ENCODE measurements at regions not wholly inside any gene's neighbourhood (a gene's known extent, or its start where the extent isn't known, plus 50 kb on each side); places are given as distances from the start of the nearest gene placed in this dataset.
"Not testable (repeated sequence)": the region's sequence is repeated elsewhere in the genome, so short reads cannot be mapped to it uniquely, and the experiment has no call there.

DNA sequence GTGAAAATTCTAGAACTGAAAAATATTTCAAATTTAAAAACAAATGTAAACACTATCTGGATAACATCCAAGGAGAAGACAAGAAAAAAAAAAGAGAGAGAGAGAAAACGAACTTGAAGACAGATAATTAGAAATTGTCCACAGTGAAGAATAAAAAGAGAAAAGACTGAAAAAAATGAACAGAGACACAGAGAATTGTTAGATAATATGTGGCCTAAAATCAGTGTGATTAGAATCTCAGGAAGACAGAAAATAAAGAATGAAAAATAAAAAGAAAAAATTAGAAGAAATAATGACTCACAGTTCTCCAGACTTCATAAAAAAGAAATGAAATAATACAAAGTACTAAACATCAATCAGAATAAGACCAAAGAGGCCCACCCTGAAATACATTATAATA is 1209.3 kb downstream of the FSCB start:
- H3K27me3 Mint-ChIP-seq = no peaks in the 10 kb centered on the region
- no peaks in the 10 kb centered on the region for H3K4me1 Mint-ChIP-seq (ENCODE audit: low read depth)
- no peaks in the 10 kb centered on the region for H3K9me3 Mint-ChIP-seq (ENCODE audit: low read depth)
- TF ChIP-seq CTCF (IDR thresholded peaks at IDR 0.05; ENCODE audit: unreplicated experiment) = no peak
- H3K36me3 Mint-ChIP-seq (ENCODE audit: insufficient read depth) = no peaks in the 10 kb centered on the region
- H3K27ac Mint-ChIP-seq = no peak overlapping the region
- DNase-seq (ENCODE audit: low spot score, unreplicated experiment) = no peak
- H3K4me3 Mint-ChIP-seq (ENCODE audit: low read depth) = no peak overlapping the region

GRCh38 chr14:43296061-43296460 is 1211.0 kb downstream of the FSCB start:
- not testable (repeated sequence) for H3K27me3 Mint-ChIP-seq; H3K4me3 Mint-ChIP-seq (ENCODE audit: low read depth); DNase-seq (ENCODE audit: low spot score, unreplicated experiment); H3K27ac Mint-ChIP-seq; H3K4me1 Mint-ChIP-seq (ENCODE audit: low read depth); H3K36me3 Mint-ChIP-seq (ENCODE audit: insufficient read depth); H3K9me3 Mint-ChIP-seq (ENCODE audit: low read depth)

DNA sequence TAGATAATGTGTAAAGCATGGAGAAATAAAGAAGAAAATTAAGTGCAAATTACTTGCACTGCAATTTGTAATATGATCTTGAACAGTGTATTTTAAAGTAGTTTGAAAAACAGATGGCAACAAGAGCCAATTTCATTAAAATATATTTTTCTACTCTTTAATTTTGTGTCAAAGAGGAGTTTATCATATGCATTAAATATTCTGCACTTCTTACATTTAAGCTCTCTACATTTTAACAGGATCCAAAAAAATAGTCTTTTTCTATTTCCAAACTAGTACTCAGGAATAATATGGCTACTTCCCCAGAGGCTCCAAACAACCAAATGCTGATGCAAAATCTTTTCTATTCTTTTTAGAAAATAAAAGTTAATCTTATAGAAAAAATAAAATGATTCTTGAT is 1221.5 kb downstream of the FSCB start:
- Mint-ChIP-seq H3K27me3 (no peaks in the 10 kb centered on the region), H3K36me3 (ENCODE audit: insufficient read depth) (no peaks in the 10 kb centered on the region), H3K4me1 (ENCODE audit: low read depth) (no peaks in the 10 kb centered on the region), H3K27ac (no peak overlapping the region), H3K4me3 (ENCODE audit: low read depth) (no peak overlapping the region), H3K9me3 (ENCODE audit: low read depth) (no peaks in the 10 kb centered on the region)
- no peak for DNase-seq (ENCODE audit: low spot score, unreplicated experiment)
- TF ChIP-seq CTCF (IDR thresholded peaks at IDR 0.05; ENCODE audit: unreplicated experiment) = no peak

DNA sequence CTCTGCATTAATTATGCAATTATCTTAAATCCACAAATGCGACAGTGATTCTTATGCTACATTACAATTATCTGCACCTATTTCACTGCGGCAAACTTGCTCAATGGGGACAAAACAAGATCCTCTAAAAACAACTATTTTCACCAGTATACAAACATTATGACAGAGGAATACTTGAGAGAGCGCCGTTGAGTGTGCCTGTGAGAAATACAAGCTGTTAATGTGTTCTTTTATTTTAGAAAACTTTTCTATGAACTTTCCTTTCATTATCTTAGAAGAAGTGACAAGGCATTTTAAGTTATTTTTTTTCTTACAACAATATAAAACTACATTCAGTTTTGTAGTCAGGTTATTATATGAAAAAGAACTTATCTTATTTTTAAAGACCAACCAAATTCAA is 1247.0 kb downstream of the FSCB start:
- DNase-seq (ENCODE audit: low spot score, unreplicated experiment) = no peak
- TF ChIP-seq CTCF (IDR thresholded peaks at IDR 0.05; ENCODE audit: unreplicated experiment) = no peak
- Mint-ChIP-seq H3K4me3 (ENCODE audit: low read depth) (no peak overlapping the region), H3K36me3 (ENCODE audit: insufficient read depth) (no peaks in the 10 kb centered on the region), H3K27ac (no peak overlapping the region), H3K9me3 (ENCODE audit: low read depth) (peaks cover 10% of the 10 kb centered on the region), H3K27me3 (no peaks in the 10 kb centered on the region), H3K4me1 (ENCODE audit: low read depth) (no peaks in the 10 kb centered on the region)

DNA sequence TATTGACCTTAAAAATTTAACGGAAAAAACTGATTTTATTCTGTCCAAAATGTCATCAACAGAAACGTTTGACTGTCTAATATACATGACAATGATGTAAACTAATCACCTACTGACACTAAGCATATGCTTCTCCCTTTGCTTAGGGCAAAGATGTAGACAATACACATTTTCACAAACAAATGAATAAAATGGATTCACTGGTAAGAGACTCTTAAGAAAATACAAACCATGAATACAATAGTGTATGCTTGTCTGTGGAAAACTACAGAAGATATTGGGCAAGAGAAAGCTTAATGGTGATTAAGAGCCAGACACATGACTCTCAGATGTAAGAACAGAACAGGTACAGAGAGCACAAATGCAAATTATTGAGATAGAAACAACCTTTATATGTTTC is 1248.7 kb downstream of the FSCB start:
- Mint-ChIP-seq H3K4me1 (ENCODE audit: low read depth) (no peaks in the 10 kb centered on the region), H3K9me3 (ENCODE audit: low read depth) (peaks cover 10% of the 10 kb centered on the region), H3K36me3 (ENCODE audit: insufficient read depth) (no peaks in the 10 kb centered on the region), H3K27me3 (no peaks in the 10 kb centered on the region), H3K27ac (no peak overlapping the region), H3K4me3 (ENCODE audit: low read depth) (no peak overlapping the region)
- no peak for DNase-seq (ENCODE audit: low spot score, unreplicated experiment)
- no peak for TF ChIP-seq CTCF (IDR thresholded peaks at IDR 0.05; ENCODE audit: unreplicated experiment)

DNA sequence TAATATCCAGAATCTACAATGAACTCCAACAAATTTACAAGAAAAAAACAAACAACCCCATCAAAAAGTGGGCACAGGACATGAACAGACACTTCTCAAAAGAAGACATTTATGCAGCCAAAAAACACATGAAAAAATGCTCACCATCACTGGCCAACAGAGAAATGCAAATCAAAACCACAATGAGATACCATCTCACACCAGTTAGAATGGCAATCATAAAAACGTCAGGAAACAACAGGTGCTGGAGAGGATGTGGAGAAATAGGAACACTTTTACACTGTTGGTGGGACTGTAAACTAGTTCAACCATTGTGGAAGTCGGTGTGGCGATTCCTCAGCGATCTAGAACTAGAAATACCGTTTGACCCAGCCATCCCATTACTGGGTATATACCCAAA is 1250.1 kb downstream of the FSCB start:
- not testable (repeated sequence) for H3K4me1 Mint-ChIP-seq (ENCODE audit: low read depth); H3K9me3 Mint-ChIP-seq (ENCODE audit: low read depth); H3K27ac Mint-ChIP-seq; H3K4me3 Mint-ChIP-seq (ENCODE audit: low read depth); DNase-seq (ENCODE audit: low spot score, unreplicated experiment); H3K36me3 Mint-ChIP-seq (ENCODE audit: insufficient read depth); H3K27me3 Mint-ChIP-seq
